Motor neuron (in vitro differentiated cells): ENCODE measurements at regions not wholly inside any gene's neighbourhood (a gene's known extent, or its start where the extent isn't known, plus 50 kb on each side); places are given as distances from the start of the nearest gene placed in this dataset.

Experiments used
- ATAC-seq, 8 experiments: fragments of 200-7000 bp; cut with Tn5 transposase; replicated peaks in 6 of 8; 2 replicates each; pipeline ENCODE4 v1.8.0; 2021; ENCODE audit warnings: mild to moderate bottlenecking in 8 of 8, moderate library complexity in 8 of 8
- H3K27ac ChIP-seq, 2 donors: fragments of 250-450 bp; sonication (Bioruptor Pico); 2 replicates each; pipeline ENCODE4 v1.9.0; 2021; ENCODE audit warnings: antibody characterized with exemption in 2 of 2, mild to moderate bottlenecking in 2 of 2, moderate library complexity in 1 of 2
- H3K4me1 ChIP-seq, 2 donors: fragments of 250-450 bp; sonication (Bioruptor Pico); replicated peaks in 1 of 2; 2 replicates each; pipeline ENCODE4 v1.6.1; 2021; ENCODE audit warnings: antibody characterized with exemption in 2 of 2, mild to moderate bottlenecking in 2 of 2, moderate library complexity in 1 of 2
- H3K4me3 ChIP-seq, 5 donors: fragments of 250-450 bp; sonication (Bioruptor Pico); 2 replicates each; pipeline ENCODE4 v1.9.0; 2021; ENCODE audit warnings: antibody characterized with exemption in 5 of 5, mild to moderate bottlenecking in 5 of 5, moderate library complexity in 4 of 5
- WGBS, 10 experiments: fragments of 450-650 bp; shearing (Covaris generic); methylation state at CpG; one replicate each; pipeline ENCODE4 v1.0.0; 2022; 5-methylcytosine and 5-hydroxymethylcytosine counted together
- in situ Hi-C, 9 experiments: fragments of 400-800 bp; cut with MboI; loops; one replicate each; pipeline ENCODE4 v1.15.0; 2021; ENCODE audit warnings: low sequenced_read_pairs in 9 of 9, low pct_unique_long_range_greater_than_20kb in 2 of 9; ENCODE audit not compliant: unreplicated experiment in 9 of 9

DNA sequence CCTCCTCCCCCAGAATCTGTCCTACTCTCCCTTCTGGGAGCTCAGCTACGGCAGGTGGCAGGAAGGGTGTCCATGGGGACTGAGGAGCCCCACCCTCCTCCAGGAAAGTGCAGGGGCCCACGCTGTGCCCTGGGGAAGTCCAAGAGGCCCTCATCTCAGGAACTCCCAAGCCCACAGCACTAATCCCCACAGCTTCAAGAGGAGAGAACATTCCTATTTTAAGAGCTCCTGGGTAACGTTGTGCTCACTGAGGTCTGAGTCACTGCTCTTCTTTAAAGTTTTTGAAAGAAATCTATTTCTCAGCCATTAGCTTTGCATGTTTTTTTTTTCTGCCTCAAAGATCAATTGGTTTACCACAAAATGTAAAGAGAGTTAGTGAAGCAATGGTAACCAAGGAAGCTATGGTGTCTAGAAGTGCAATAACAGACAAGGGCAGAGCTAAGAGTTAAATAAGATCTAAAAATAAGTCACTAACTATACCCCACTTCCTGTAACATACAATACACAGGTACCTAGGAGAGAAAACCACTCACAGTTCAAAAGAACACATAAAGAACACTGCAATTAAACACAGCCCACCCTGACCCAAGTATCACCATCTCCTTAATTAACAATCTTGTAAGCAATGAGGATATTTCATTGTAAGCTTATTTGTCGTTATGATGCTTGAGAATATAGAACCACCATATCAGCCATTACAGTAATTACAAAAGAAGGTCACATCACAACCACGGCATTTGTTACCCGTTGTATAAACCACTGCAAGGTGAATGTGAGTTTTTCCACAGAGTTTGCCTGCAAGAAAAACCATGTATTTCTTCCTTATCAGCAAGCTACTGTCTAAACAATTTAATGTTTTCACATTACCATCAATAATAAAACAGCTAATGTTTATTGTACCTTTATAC lies 382.3 kb upstream of the SLC30A5 start:
- no peaks in the 10 kb centered on the region for H3K4me1 ChIP-seq
- H3K27ac ChIP-seq, result peak overlapping the region in 1 of 2 donors; percentile 30

DNA sequence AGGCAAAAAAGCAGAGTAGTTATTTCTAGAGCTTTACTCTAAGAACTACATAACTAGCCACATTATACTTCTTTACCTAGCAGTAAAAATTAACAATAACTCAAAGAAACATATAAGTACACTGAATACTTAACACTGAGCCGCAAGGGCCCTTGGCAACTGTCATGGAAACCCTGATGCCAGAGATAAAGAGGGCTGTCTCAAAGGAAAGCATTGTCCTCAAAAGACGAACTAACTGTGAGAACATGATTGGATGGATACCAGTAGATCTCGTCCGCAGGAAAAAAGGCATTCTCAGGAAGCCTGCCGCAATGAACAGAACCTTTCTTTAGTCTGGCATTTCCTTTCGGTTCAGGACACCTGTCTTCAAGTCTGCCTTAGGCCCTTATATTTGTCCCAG lies 379.0 kb upstream of the SLC30A5 start:
- Histone ChIP-seq H3K4me1 (no peaks in the 10 kb centered on the region), H3K27ac (no peak overlapping the region), H3K4me3 (no peak overlapping the region)
- in situ Hi-C loops, result no loop called here
- ATAC-seq, result peak in 1 of 8 experiments; percentile 18
- WGBS, 10 experiments, result 60 to 100% (median 83%) methylated on average over 1 to 6 of the region's 6 CpGs; no CpG with 5 or more reads in 2 of the 10 experiments

More for the DNA sequence above, 382.3 kb upstream of the SLC30A5 start:
- in situ Hi-C loops, result no loop called here
- WGBS, 10 experiments, result 29 to 100% (median 82%) methylated on average over 1 to 6 of the region's 6 CpGs
- ATAC-seq, result peak in 6 of 8 experiments; percentile 63 to 88 (median 73)
- H3K4me3 ChIP-seq, result no peak overlapping the region

DNA sequence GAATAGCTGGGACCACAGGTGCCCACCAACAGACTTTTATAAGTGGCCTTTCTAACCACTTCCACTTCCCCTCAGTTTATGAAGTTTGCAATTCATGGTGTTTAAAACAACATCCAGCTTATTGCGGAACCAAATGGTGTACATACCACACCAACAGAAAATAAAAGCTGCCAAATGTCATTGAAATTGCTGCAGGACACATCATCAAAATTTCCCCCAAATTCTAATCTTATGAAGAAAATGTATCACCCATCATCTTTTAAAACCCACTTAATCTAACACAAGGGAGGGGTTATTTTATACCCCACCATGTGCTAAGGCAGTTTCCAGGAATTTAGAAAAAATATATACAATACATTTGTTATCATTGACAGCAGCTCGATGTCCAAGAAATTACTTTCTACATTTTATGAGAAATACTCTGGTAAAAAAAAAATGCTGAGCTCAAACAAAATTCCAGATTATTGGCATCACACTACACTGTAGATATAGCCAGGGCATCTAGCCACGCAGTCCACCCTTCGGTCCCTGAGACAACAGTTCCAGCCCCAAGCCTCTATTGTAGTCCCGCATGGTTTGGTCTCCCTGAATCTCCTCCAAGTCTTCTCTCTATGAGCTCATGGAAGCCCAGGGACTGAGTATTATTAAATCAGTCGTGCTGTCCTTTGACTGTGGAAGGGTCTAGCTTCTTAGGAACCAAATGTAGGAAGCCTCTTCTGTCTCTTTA lies 372.8 kb upstream of the SLC30A5 start:
- in situ Hi-C loops, result no loop called here
- ATAC-seq, result no peak
- Histone ChIP-seq H3K4me1 (no peaks in the 10 kb centered on the region), H3K27ac (no peak overlapping the region), H3K4me3 (no peak overlapping the region)
- WGBS, 10 experiments, result 25 to 100% (median 85%) methylated on average over 1 to 6 of the region's 6 CpGs; no CpG with 5 or more reads in 1 of the 10 experiments

DNA sequence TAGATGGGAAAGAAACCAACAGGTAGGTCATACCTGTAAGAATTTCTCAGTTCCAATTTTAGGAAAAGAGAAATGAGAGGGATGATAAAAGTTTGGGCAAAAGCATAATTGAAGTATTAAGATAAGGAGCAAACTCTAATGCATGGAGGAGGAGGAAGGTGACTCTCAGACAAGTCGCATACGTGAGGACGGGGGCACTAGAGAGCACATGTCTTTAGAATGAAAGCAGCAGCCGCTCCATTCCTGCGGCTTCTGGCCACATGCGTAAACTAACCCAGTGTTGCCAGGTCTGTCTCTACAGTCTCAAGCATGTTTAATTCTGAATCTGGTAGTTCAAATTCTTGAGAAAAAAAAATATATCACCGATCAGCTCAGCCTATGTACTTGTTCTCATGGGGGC lies 371.5 kb upstream of the SLC30A5 start:
- WGBS, 10 experiments, result 67 to 100% (median 93%) methylated on average over 3 to 7 of the region's 7 CpGs
- Histone ChIP-seq H3K27ac (no peak overlapping the region), H3K4me3 (no peak overlapping the region), H3K4me1 (no peaks in the 10 kb centered on the region)
- ATAC-seq, result no peak
- in situ Hi-C loops, result no loop called here

DNA sequence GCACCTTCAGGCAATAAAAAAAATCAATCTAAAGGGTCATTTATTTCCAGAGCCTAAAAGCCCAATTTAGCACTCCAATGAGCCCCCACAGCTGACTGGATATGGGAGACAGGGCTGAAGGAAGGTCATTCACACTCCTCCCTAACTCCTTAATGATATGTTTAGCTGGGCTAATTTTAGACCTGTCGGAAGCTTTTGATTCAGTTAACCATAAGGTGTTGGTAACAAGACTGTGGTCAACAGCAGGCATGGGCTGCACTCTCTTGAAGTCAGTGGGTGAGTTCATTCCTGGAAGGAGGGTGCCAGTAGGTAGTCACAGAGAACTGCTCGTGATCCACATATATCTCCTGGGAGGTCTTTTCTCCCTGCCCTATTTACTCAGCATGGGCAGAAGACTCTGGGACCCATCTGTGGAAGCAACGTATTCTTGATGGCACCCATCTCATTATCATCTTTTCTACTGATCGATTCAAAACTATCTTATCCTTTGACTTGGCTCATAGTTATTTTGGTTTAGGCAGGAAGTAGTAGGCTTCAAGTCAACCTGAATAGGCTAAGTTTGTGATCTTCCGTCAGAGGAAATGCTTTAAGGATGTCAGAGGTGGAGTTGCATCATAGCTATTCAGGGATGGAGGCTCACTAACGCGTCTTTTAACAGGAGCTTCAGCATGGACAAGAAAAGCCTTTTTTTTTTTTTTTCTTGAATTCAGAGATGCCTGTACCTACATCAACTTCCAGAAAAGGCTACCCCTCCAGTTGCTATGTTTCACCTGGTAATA lies 367.7 kb upstream of the SLC30A5 start:
- ATAC-seq, result no peak

DNA sequence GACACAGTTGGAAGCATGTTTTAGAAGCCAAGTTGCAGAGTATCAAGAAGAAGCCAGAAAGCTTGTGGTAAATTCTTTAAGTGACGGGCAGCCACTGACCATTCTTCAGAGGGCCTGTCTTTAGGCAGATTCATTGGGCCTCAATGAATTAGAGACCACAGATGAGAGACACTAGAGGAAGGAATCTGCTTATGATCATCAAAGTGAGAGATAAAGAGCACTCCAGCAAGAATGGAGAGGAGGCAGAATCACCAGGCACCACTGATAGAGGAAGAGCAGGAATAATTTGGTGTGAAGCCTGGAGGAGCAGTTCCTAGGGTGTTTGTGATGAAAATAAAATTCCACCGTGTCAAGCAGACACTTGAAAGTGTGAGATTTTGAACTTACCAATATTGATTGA lies 365.9 kb upstream of the SLC30A5 start:
- Histone ChIP-seq H3K4me3 (no peak overlapping the region), H3K27ac (no peak overlapping the region), H3K4me1 (peaks cover 16 to 28% of the 10 kb centered on the region in 2 donors)
- WGBS, 10 experiments, result 50 to 100% (median 83%) methylated on average over 1 to 2 of the region's 2 CpGs; no CpG with 5 or more reads in 2 of the 10 experiments
- ATAC-seq, result no peak
- in situ Hi-C loops, result no loop called here

More for the DNA sequence above, 367.7 kb upstream of the SLC30A5 start:
- Histone ChIP-seq H3K4me3 (no peak overlapping the region), H3K27ac (no peak overlapping the region), H3K4me1 (peaks cover 14 to 19% of the 10 kb centered on the region in 2 donors)
- 63 to 100% (median 83%) methylated on average over 1 to 7 of the region's 7 CpGs; no CpG with 5 or more reads in 1 of the 10 experiments for WGBS, 10 experiments
- in situ Hi-C loops, result no loop called here

DNA sequence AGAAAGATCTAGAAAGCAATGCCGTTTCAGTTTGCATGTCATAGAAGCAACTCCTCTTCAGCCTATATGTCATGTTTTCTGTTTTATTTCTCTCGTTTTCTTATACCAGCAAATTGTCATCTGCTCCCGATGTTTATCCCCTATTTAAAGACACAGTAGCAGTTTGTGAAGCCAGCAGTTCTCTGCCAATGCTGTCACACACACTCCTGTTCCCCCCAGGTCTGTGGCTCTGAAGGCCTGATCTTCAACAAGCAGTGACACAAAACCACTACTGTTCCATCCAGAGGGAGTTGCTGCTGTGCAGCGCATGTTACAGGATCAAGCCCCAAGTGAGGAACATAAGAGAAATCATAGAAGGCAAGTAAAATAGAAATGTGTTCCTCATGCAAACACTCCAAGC lies 364.1 kb upstream of the SLC30A5 start:
- ATAC-seq, result peak in 3 of 8 experiments; percentile 2 to 27 (median 26)
- in situ Hi-C loops, result no loop called here
- no peak overlapping the region for H3K4me3 ChIP-seq
- 50 to 100% (median 76%) methylated on average over 1 to 4 of the region's 4 CpGs; no CpG with 5 or more reads in 1 of the 10 experiments for WGBS, 10 experiments
- H3K27ac ChIP-seq, result peak overlapping the region in 1 of 2 donors; percentile 80
- H3K4me1 ChIP-seq, result peaks cover 16 to 28% of the 10 kb centered on the region in 2 donors

DNA sequence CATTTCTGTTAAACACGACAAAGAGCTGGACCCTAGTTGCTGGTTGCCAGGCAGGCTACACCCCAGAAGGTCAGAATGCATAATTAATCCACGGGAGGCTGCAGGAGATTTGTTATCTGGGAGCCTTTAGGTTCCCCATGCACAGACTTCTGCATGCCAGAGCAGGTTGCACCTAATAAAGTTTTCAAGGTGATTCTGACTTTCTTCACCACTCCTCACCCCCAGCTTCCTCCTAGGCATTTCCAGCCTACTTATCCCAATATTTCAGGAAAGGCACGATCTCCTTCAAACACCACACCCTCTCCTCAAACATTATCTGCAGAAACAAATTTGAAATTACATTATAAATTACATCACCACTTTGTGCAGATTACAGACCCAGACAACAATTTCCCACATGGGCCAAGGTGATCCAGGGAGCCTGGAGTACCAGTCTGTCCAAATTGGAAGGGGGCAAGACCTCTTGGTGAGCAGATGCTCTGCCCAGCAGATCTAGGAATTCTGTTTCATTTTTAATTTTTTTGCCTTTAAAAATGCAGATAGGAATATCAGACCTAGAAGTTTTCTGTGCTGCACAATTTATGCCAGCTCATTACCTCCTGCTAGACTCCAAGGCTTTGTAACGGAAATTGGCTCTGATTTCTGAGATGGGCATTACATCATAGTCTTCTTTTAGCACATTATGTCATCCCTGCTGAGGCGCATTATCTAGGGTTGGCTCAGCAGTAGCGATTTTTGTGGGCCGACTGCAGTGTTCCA lies 363.4 kb upstream of the SLC30A5 start:
- H3K4me3 ChIP-seq, result no peak overlapping the region

DNA sequence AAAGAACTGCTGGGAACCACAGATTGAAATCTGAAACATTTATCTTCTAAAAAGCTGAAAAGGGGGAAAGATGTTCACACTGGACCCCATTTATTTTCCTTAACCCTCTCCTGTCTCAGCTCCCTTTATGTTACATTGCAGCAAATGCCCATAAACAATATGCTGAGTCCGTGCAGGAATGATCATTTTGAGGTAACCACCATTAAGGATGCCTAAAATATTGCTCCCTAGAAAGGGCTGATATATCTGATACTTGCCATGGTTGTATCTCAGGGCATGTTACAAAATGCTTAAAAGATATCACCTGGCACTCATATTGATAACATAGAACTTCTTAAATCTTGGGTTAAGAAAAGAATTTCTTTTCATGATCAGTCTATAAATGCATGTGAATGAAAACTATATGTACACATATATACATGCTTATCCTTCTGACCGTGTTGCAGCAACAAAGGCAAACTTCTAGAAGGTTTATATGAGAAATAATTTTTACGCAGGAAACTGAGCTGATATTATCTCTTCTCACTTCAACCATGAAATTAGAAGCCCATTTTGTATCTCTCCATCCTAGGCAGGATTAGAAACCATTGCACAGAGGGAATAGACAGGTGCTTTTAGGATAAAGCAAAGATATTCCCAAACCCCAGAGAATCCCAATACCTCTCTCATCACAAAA lies 362.7 kb upstream of the SLC30A5 start:
- in situ Hi-C loops, result no loop called here
- peak overlapping the region; percentile 62 to 80 for H3K27ac ChIP-seq
- H3K4me1 ChIP-seq, result peaks cover 16 to 28% of the 10 kb centered on the region in 2 donors
- peak in 5 of 8 experiments; percentile 35 to 59 (median 44) for ATAC-seq
- H3K4me3 ChIP-seq, result no peak overlapping the region
- WGBS, 10 experiments, result 40 to 100% (median 71%) methylated on average over 1 to 3 of the region's 3 CpGs; no CpG with 5 or more reads in 1 of the 10 experiments

More for the DNA sequence above, 363.4 kb upstream of the SLC30A5 start:
- Histone ChIP-seq H3K27ac (peak overlapping the region; percentile 62 to 80), H3K4me1 (peaks cover 16 to 28% of the 10 kb centered on the region in 2 donors)
- in situ Hi-C loops, result no loop called here
- ATAC-seq, result peak; percentile 83 to 99 (median 97)
- WGBS, 10 experiments, result 0 to 44% (median 17%) methylated on average over 1 to 7 of the region's 7 CpGs

DNA sequence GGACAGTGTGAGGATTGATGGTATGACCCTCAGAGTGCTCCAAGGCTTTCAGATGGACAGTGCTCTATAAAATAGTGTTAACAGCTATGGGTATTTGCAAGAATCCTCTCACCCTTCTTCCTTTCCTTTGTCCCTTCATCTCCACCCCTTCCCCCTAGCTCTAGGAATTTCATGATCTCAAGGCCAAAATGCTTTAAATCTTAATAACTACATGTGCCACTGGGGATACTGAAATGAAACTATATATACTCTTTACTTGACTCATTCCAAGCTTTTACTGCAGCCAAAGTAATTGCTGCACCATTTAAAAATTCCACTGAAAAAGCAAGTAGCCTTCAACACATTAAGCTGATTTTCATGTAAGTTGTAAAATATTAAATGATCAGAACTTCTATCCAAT lies 361.6 kb upstream of the SLC30A5 start:
- Histone ChIP-seq H3K27ac (no peak overlapping the region), H3K4me3 (no peak overlapping the region), H3K4me1 (peaks cover 16 to 28% of the 10 kb centered on the region in 2 donors)
- in situ Hi-C loops, result no loop called here
- ATAC-seq, result no peak

DNA sequence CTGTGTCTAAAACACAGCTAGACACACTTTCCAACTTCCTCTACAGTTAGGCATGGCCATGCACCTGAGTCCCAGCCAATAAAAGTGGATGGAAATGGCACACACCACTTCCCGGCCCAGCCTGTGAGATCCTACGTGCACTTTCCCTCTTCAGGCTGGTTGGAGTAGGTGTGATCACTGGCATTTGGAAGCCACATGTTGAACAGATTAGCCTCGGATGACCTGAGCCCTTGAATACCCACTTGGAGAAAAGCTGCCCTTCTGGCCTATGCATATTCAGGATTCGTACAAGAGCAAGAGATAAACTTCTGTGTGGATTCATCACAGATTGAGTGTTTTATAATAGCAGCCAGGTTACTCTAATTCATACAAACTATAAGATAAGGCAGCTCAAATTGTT lies 359.0 kb upstream of the SLC30A5 start:
- Histone ChIP-seq H3K4me1 (peaks cover 14 to 21% of the 10 kb centered on the region in 2 donors), H3K27ac (no peak overlapping the region), H3K4me3 (no peak overlapping the region)
- peak in 3 of 8 experiments; percentile 38 to 87 (median 72) for ATAC-seq
- 0 to 60% (median 35%) methylated on average over 1 to 4 of the region's 4 CpGs; no CpG with 5 or more reads in 3 of the 10 experiments for WGBS, 10 experiments
- in situ Hi-C loops, result no loop called here
